ENCODE measurements at regions not wholly inside any gene's neighbourhood (a gene's known extent, or its start where the extent isn't known, plus 50 kb on each side); places are given as distances from the start of the nearest gene placed in this dataset.

DNA sequence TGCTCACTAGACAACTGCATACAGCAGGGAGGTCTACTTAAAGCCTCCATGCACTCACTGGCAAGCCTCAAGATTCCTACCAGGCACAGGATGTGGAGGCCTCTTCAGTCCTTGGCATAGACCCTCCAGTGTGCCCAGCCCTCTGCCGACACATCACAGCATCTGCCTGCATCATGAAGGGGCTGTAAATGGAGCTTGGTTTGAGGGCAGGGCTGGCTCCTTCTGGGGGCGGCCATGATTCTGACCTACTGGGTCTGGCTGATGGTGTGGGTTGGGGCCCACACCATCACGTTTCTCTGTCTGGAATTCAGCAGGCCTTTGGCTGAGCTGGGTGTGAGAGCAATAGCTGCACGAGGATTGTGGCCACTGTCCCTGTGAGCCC is 84.9 kb upstream of the SHB start:
- ChIA-PET CTCF (no interaction called here), POLR2A (no interaction called here)
- Mint-ChIP-seq H3K9me3 (no peaks in the 10 kb centered on the region), H3K36me3 (ENCODE audit: low read depth) (no peaks in the 10 kb centered on the region), H3K27ac (no peak overlapping the region), H3K4me1 (ENCODE audit: low read depth) (no peaks in the 10 kb centered on the region), H3K27me3 (peaks cover 18% of the 10 kb centered on the region), H3K4me3 (no peak overlapping the region)
- Histone ChIP-seq H3K27me3 (ENCODE audit: control insufficient read depth in 1 of 2, insufficient read depth in 2 of 2, low read length in 2 of 2) (peaks cover 0 to 4% of the 10 kb centered on the region in 2 experiments), H3K4me1 (ENCODE audit: insufficient read depth, low read length) (no peaks in the 10 kb centered on the region), H3K27ac (ENCODE audit: low read depth in 1 of 2, low read length in 2 of 2) (no peak overlapping the region), H3K9me3 (ENCODE audit: control insufficient read depth in 1 of 2, insufficient read depth in 1 of 2, low read length in 2 of 2) (peaks cover 0 to 3% of the 10 kb centered on the region in 2 experiments), H3K4me3 (ENCODE audit: low read length) (no peak overlapping the region), H3K36me3 (ENCODE audit: insufficient read depth, low read length) (no peaks in the 10 kb centered on the region)
- DNase-seq (no peak), ATAC-seq (ENCODE audit: poor library complexity) (no peak)
- TF ChIP-seq, protein P1, sequence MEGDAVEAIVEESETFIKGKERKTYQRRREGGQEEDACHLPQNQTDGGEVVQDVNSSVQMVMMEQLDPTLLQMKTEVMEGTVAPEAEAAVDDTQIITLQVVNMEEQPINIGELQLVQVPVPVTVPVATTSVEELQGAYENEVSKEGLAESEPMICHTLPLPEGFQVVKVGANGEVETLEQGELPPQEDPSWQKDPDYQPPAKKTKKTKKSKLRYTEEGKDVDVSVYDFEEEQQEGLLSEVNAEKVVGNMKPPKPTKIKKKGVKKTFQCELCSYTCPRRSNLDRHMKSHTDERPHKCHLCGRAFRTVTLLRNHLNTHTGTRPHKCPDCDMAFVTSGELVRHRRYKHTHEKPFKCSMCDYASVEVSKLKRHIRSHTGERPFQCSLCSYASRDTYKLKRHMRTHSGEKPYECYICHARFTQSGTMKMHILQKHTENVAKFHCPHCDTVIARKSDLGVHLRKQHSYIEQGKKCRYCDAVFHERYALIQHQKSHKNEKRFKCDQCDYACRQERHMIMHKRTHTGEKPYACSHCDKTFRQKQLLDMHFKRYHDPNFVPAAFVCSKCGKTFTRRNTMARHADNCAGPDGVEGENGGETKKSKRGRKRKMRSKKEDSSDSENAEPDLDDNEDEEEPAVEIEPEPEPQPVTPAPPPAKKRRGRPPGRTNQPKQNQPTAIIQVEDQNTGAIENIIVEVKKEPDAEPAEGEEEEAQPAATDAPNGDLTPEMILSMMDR (IDR thresholded peaks at IDR 0.05) = no peak
- intact Hi-C loops (cut with DNase I, micrococcal nuclease) = no loop called here

GRCh38 chr9:38153152-38153909 is 84.3 kb upstream of the SHB start:
- intact Hi-C loops (cut with DNase I, micrococcal nuclease) = no loop called here
- Mint-ChIP-seq H3K36me3 (ENCODE audit: low read depth) (no peaks in the 10 kb centered on the region), H3K4me3 (no peak overlapping the region), H3K4me1 (ENCODE audit: low read depth) (no peaks in the 10 kb centered on the region), H3K27me3 (peaks cover 18% of the 10 kb centered on the region), H3K9me3 (no peaks in the 10 kb centered on the region), H3K27ac (no peak overlapping the region)
- POLR2A ChIA-PET = no interaction called here
- Histone ChIP-seq H3K27ac (ENCODE audit: low read depth in 1 of 2, low read length in 2 of 2) (no peak overlapping the region), H3K9me3 (ENCODE audit: control insufficient read depth in 1 of 2, insufficient read depth in 1 of 2, low read length in 2 of 2) (peaks cover 0 to 3% of the 10 kb centered on the region in 2 experiments), H3K27me3 (ENCODE audit: control insufficient read depth in 1 of 2, insufficient read depth in 2 of 2, low read length in 2 of 2) (peaks cover 0 to 4% of the 10 kb centered on the region in 2 experiments), H3K4me3 (ENCODE audit: low read length) (no peak overlapping the region), H3K4me1 (ENCODE audit: insufficient read depth, low read length) (no peaks in the 10 kb centered on the region), H3K36me3 (ENCODE audit: insufficient read depth, low read length) (no peaks in the 10 kb centered on the region)
- no peak for ATAC-seq (ENCODE audit: poor library complexity)
- TF ChIP-seq, protein P1 (IDR thresholded peaks at IDR 0.05) = no peak
- no peak for DNase-seq
- CTCF ChIA-PET = no interaction called here

DNA sequence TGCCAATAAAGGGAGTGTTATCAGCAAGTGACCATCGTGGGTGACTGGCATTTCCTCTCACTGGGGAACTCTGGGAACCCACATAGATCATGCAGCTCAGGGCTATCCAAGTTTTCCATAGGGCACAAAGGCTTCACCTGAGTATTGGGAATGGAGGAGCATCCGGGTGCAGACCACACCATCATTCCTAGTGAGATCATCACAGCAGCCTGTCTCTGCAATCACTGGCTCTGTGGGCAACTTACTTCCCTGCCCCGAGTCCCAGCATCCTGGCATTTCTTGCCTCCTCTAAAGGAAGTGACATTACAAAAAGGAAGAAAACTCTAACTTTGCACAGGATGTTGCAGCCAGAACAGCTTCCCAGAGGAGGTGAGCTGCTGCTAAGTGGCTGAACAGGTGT is 80.6 kb upstream of the SHB start:
- Mint-ChIP-seq H3K4me3 (no peak overlapping the region), H3K27ac (no peak overlapping the region), H3K4me1 (ENCODE audit: low read depth) (no peaks in the 10 kb centered on the region), H3K27me3 (peaks cover 29% of the 10 kb centered on the region), H3K9me3 (no peaks in the 10 kb centered on the region), H3K36me3 (ENCODE audit: low read depth) (no peaks in the 10 kb centered on the region)
- CTCF ChIA-PET = no interaction called here
- DNase-seq (no peak), ATAC-seq (ENCODE audit: poor library complexity) (no peak)
- H3K36me3 ChIP-seq (ENCODE audit: insufficient read depth, low read length) = no peaks in the 10 kb centered on the region
- no peak overlapping the region for H3K27ac ChIP-seq (ENCODE audit: low read depth in 1 of 2, low read length in 2 of 2)
- POLR2A ChIA-PET = no interaction called here
- TF ChIP-seq, protein P1 (IDR thresholded peaks at IDR 0.05) = no peak
- peaks cover 7% of the 10 kb centered on the region in 2 experiments for H3K27me3 ChIP-seq (ENCODE audit: control insufficient read depth in 1 of 2, insufficient read depth in 2 of 2, low read length in 2 of 2)
- intact Hi-C loops (cut with DNase I, micrococcal nuclease) = no loop called here
- H3K9me3 ChIP-seq (ENCODE audit: control insufficient read depth in 1 of 2, insufficient read depth in 1 of 2, low read length in 2 of 2) = peaks cover 0 to 6% of the 10 kb centered on the region in 2 experiments
- no peaks in the 10 kb centered on the region for H3K4me1 ChIP-seq (ENCODE audit: insufficient read depth, low read length)
- no peak overlapping the region for H3K4me3 ChIP-seq (ENCODE audit: low read length)
